Epidermal melanocyte (primary cell): ENCODE measurements at regions not wholly inside any gene's neighbourhood (a gene's known extent, or its start where the extent isn't known, plus 50 kb on each side); places are given as distances from the start of the nearest gene placed in this dataset.

Experiments used
- DNase-seq: peaks from one replicate; pipeline ENCODE4 v3.0.0; 2011; ENCODE audit warnings: low spot score; ENCODE audit not compliant: insufficient read length

DNA sequence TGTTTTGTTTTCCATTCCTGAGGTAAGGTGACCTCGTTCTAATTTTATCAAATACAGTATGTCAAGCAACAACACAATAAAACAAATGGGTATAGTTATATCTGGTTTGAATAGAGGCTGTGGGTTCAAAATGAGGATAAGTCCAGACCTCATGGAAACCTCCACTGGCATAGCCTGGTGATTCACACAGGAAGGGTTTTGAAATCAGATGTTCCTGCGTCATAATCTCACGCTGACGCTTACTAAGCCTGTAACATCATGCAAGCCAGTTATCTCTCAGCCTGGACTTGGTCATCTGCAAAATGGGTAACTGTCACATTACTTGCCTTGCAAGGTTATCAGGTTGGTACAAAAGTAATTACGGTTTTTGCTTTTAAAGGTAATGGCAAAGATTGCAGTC is 1056.3 kb upstream of the EEF2KMT start:
- DNase-seq = no peak

DNA sequence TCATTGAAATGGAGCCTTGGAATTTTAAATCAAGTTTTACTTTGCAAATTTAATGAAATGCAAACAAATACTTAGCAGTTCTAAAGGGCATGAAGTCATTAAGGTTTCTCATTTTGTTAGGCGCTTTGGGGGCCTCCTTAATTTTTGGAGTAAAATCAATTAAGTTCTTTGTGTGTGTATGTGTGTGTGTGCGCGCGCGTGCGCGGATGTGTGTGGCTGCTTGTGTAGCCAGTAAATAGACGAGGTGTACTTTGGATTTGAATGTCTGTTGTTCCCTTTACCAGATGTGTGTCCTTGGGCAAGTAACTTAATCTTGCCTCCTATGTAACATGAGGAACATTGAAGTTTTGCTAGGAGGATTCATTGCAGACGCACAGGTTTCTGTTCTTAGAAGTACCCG is 1051.4 kb upstream of the EEF2KMT start:
- DNase-seq = no peak

DNA sequence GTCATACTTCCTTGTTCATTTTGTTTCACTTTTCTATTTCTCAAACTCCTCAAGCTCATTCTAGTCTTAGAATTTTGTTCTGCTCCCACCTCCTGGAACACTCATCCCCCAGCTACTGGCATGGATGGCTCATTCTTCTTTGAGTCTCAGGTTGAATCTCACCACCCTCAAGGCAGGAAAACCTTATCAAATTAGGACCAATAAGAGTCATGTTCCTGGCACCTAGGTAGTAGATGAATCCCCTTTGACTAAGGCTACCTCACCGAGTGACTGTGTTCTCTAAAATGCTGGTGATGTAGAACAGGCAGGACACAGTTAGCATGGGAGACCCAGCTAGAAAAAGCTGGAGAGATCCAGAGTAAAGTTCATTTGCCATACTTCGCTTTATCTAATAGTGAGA is 1050.8 kb upstream of the EEF2KMT start:
- no peak for DNase-seq

DNA sequence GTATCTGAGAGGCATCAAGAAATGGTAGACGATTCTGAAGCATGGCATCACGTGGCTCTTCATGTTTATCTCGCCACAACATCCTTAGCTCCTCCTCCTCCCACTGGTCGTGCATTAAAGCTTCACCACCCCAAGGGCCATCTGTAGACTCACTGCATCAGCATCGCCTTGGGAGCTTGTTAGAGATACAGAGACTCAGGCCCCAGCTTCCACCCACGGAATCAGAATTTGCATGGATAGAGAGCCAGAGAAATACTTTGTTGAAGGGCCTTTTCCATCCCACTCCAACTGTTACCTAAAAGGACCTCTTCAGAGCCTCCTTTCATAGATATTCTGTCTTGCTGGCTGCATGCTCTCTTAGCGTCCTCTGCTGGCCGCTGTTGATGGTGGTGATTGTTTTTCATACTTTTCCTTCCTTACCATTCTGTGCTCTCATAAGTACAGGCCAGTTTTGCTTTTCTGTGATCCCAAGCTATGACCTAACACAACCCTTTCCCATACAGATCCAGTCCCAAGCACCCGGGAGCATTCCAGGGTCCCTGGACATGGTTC is 1049.4 kb upstream of the EEF2KMT start:
- no peak for DNase-seq

- no peak for DNase-seq
Measured at GRCh38 chr16:6146356-6146755, 1048.8 kb upstream of the EEF2KMT start.

DNA sequence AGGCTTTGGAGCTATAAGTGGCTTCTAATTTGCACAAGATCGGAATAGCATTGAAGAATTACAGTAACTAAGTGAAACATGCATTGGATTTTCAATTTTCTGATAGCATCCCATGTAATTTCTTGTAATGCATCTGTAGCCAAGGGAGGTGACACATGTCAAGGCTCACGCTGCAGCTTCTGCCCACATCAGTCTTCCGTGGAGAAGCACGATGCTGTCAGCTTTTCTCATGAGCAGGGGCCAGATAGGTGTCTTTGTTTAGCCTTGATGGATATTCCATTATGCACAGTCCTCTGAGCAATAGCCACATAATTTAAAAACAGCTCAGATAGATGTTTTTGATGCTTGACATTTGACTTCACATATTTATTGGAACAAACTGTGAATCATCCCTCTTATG is 1046.9 kb upstream of the EEF2KMT start:
- DNase-seq = no peak

GRCh38 chr16:6143020-6143419 is 1045.4 kb upstream of the EEF2KMT start:
- no peak for DNase-seq

- no peak for DNase-seq
Measured at GRCh38 chr16:6133009-6133557, 1035.5 kb upstream of the EEF2KMT start.

DNA sequence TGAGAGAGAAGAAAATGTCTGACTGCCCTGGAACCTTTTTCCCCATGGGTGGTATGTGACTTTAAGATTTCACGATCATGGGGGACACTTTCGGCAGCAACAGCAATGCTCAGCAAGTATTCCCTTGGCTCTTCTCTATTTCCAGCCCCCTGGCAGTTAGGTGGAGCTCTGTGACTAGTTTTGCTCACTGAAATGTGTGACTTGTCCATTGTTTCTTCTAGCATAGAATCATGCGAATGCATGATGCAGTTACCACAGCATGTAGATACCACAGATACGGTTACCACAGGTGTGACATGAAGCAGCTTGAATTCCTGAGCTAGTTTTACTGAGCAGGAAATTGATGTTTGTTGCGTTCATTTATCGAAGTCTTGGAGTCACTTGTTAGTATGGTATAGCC is 1034.5 kb upstream of the EEF2KMT start:
- DNase-seq = no peak

- no peak for DNase-seq
Measured at GRCh38 chr16:6131526-6132050, 1034.0 kb upstream of the EEF2KMT start.

GRCh38 chr16:6125483-6126259 is 1028.1 kb upstream of the EEF2KMT start:
- DNase-seq = no peak

DNA sequence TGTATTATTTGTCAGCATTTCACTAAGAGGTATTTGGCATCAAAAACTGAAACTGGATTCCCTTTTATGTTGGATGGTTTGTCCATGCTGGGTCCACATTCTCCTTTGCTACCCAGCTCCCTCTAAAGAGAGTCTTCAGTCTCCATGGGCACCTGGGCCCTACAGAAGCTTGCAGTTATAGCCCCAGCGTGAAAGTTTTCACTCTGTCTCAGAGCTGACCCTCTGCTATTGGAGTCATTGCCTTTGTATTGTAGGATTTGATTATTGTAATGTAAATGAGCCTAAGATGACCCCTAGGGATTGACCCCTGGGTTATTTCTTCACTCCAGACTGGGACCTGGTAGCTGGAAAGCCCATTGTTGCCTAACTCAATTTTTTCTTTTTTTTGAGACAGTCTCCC is 1026.5 kb upstream of the EEF2KMT start:
- no peak for DNase-seq

GRCh38 chr16:6122401-6122800 is 1024.8 kb upstream of the EEF2KMT start:
- no peak for DNase-seq

- DNase-seq = no peak
Measured at GRCh38 chr16:6114691-6115090, 1017.1 kb upstream of the EEF2KMT start.

- DNase-seq = no peak
Measured at GRCh38 chr16:6113749-6114148, 1016.2 kb upstream of the EEF2KMT start.

GRCh38 chr16:6112700-6113099 is 1015.1 kb upstream of the EEF2KMT start:
- no peak for DNase-seq

DNA sequence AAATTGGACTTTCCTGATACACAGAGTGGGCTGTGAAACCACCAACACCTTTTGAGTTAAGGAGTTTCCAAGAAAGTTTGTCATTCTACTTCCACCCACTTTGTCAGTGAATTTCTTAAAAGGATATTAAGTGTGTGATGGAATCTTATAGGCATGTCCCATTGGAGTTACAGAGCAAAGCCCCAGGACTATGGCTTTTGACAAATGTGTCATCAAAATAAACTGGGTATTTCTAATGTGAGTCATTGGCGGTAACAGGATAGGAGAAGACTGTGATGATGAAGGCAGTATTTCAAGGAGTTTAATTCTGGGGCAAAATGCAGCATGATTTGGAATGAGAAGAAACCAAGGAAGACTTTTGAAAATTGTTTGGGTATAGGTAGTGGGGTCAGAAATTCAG is 1013.8 kb upstream of the EEF2KMT start:
- no peak for DNase-seq

- no peak for DNase-seq
Measured at GRCh38 chr16:6110346-6110745, 1012.8 kb upstream of the EEF2KMT start.

GRCh38 chr16:6106061-6106460 is 1008.5 kb upstream of the EEF2KMT start:
- DNase-seq = no peak

DNA sequence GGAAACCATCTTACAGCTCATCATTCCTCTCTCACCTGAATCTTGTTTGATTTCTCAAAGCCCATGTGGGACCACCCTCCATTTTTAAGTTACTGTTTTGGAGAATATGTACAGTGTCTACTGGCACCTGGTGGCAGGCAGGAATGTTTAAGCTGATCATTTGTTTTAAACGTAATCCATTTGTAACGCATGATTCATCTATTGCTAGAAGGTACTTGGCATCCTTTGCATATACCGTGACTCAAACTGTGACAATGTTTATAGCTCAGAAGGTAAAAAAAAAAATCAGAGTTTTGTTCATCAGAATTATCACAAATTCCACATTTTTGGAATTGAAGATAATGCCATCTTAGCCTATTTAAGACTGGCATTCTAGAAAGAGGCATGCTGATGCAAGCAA is 1007.5 kb upstream of the EEF2KMT start:
- DNase-seq = no peak

GRCh38 chr16:6104428-6104827 is 1006.8 kb upstream of the EEF2KMT start:
- no peak for DNase-seq

DNA sequence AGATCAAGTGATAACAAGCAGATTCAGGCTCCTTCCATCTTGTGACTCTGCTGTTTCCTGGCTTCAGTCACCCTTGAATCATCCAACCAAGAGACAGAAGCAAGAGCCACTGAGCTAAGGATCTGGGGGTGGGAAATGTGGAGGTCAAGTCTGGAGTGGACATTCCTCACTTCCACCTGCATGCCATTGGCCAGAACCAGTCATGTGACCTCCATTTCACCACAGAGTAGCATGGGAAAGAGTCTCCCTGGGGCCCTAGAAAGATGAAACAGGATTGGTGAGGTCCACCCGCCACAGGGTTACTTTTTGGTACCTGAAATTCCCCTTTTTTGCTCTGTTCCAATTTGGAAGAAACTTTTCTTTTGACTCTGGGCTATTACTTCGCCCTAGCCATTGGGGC is 1006.0 kb upstream of the EEF2KMT start:
- no peak for DNase-seq

- no peak for DNase-seq
Measured at GRCh38 chr16:6099102-6099501, 1001.5 kb upstream of the EEF2KMT start.
